AG09309 (cell line): ENCODE measurements at regions not wholly inside any gene's neighbourhood (a gene's known extent, or its start where the extent isn't known, plus 50 kb on each side); places are given as distances from the start of the nearest gene placed in this dataset.

Source experiments
- DNase-seq: peaks from one replicate; pipeline ENCODE4 v3.0.0-alpha.2; 2010; ENCODE audit warnings: low read depth
- H3K4me3 ChIP-seq: 2 replicates; pipeline ENCODE4 v1.5.1; 2011; ENCODE audit warnings: mild to moderate bottlenecking, low read depth, low read length, moderate library complexity; ENCODE audit not compliant: control insufficient read depth
- CTCF ChIP-seq: IDR thresholded peaks from 2 replicates; pipeline ENCODE4 v1.5.1; 2011; ENCODE audit warnings: mild to moderate bottlenecking, low read depth, low read length, inconsistent platforms; ENCODE audit not compliant: insufficient read depth, control insufficient read depth; ENCODE audit errors: missing control alignments

- no peak for DNase-seq
- TF ChIP-seq CTCF = no peak
- H3K4me3 ChIP-seq = no peak overlapping the region
Measured at GRCh38 chr7:3193379-3194120, 107.5 kb upstream of the SDK1 start.

GRCh38 chr7:3194501-3195141, 106.4 kb upstream of the SDK1 start:
- TF ChIP-seq CTCF = no peak
- H3K4me3 ChIP-seq = no peak overlapping the region
- no peak for DNase-seq

GRCh38 chr7:3195160-3195559, 105.9 kb upstream of the SDK1 start:
- no peak for TF ChIP-seq CTCF
- H3K4me3 ChIP-seq = no peak overlapping the region
- no peak for DNase-seq

GRCh38 chr7:3196629-3197400, 104.2 kb upstream of the SDK1 start:
- TF ChIP-seq CTCF = no peak
- no peak for DNase-seq
- no peak overlapping the region for H3K4me3 ChIP-seq

GRCh38 chr7:3197567-3198213, 103.4 kb upstream of the SDK1 start:
- TF ChIP-seq CTCF = no peak
- no peak for DNase-seq
- H3K4me3 ChIP-seq = no peak overlapping the region

- TF ChIP-seq CTCF = no peak
- no peak for DNase-seq
- H3K4me3 ChIP-seq = no peak overlapping the region
Measured at GRCh38 chr7:3198316-3198715, 102.7 kb upstream of the SDK1 start.
